GM12878 (cell line): ENCODE measurements at regions not wholly inside any gene's neighbourhood (a gene's known extent, or its start where the extent isn't known, plus 50 kb on each side); places are given as distances from the start of the nearest gene placed in this dataset.

ENCODE experiments used
- ATF2 ChIP-seq: IDR thresholded peaks from 2 replicates; pipeline ENCODE4 v1.6.1; 2012; ENCODE audit warnings: low read length, inconsistent platforms
- CBFB ChIP-seq: IDR thresholded peaks from 2 replicates; pipeline ENCODE4 v1.6.1; 2016; ENCODE audit warnings: antibody characterized with exemption, low read depth
- CTCF ChIP-seq, 3 experiments: IDR thresholded peaks in 2 of 3; conservative IDR thresholded peaks in 1 of 3; 2 replicates each; pipeline ENCODE4 v1.5.1; 2011; ENCODE audit warnings: low read depth in 3 of 3, low read length in 3 of 3, mild to moderate bottlenecking in 3 of 3, control low read depth in 2 of 3, moderate library complexity in 2 of 3, inconsistent platforms in 1 of 3, mixed read lengths in 1 of 3; ENCODE audit not compliant: control insufficient read depth in 2 of 3, insufficient read depth in 1 of 3; ENCODE audit errors: extremely low read depth in 1 of 3
- E4F1 ChIP-seq: fragments of 450-650 bp; IDR thresholded peaks from 2 replicates; pipeline ENCODE4 v1.6.1; 2018; ENCODE audit warnings: borderline replicate concordance, mild to moderate bottlenecking; ENCODE audit not compliant: partially characterized antibody
- IKZF1 ChIP-seq: fragments of 450-650 bp; conservative IDR thresholded peaks from 2 replicates; pipeline ENCODE4 v1.6.1; 2017; ENCODE audit warnings: antibody characterized with exemption, mild to moderate bottlenecking
- MAX ChIP-seq: IDR thresholded peaks from 2 replicates; pipeline ENCODE4 v1.6.1; 2012; ENCODE audit warnings: low read depth, low read length, improper control_type of control experiment
- MEF2B ChIP-seq: fragments of 450-650 bp; IDR thresholded peaks from 2 replicates; pipeline ENCODE4 v1.6.1; 2018; ENCODE audit warnings: mild to moderate bottlenecking, moderate library complexity; ENCODE audit not compliant: partially characterized antibody, poor library complexity, severe bottlenecking
- MLLT1 ChIP-seq: fragments of 450-650 bp; IDR thresholded peaks from 2 replicates; pipeline ENCODE4 v1.6.1; 2016; ENCODE audit warnings: mild to moderate bottlenecking
- PAX5 ChIP-seq: IDR thresholded peaks from 2 replicates; pipeline ENCODE4 v1.6.1; 2011; ENCODE audit warnings: low read depth, low read length, borderline replicate concordance
- RAD21 ChIP-seq: IDR thresholded peaks from 2 replicates; pipeline ENCODE4 v1.6.1; 2011; ENCODE audit warnings: mild to moderate bottlenecking, low read depth, low read length, moderate library complexity; ENCODE audit not compliant: insufficient read depth
- RUNX3 ChIP-seq: IDR thresholded peaks from 2 replicates; pipeline ENCODE4 v1.6.1; 2012; ENCODE audit warnings: low read length, inconsistent platforms
- SKIL ChIP-seq: fragments of 450-650 bp; IDR thresholded peaks from 2 replicates; pipeline ENCODE4 v1.6.1; 2017; ENCODE audit warnings: mild to moderate bottlenecking, low read depth, inconsistent platforms; ENCODE audit not compliant: poor library complexity, severe bottlenecking
- SPI1 ChIP-seq: IDR thresholded peaks from 2 replicates; pipeline ENCODE4 v1.6.1; 2011; ENCODE audit warnings: low read depth, mild to moderate bottlenecking, low read length, moderate library complexity, borderline replicate concordance; ENCODE audit not compliant: insufficient read depth
- STAT1 ChIP-seq: fragments of 450-650 bp; conservative IDR thresholded peaks from 2 replicates; pipeline ENCODE4 v1.6.1; 2014; ENCODE audit warnings: antibody characterized with exemption, mild to moderate bottlenecking
- STAT3 ChIP-seq: IDR thresholded peaks from 2 replicates; pipeline ENCODE4 v1.6.1; 2011; ENCODE audit warnings: low read depth, low read length, improper control_type of control experiment
- TCF3 ChIP-seq: IDR thresholded peaks from 2 replicates; pipeline ENCODE4 v1.6.1; 2012; ENCODE audit warnings: low read depth, mild to moderate bottlenecking, low read length, borderline replicate concordance; ENCODE audit not compliant: insufficient read depth
- YY1 ChIP-seq: IDR thresholded peaks from 2 replicates; pipeline ENCODE4 v1.6.1; 2011; ENCODE audit warnings: low read depth, mild to moderate bottlenecking, low read length
- ZNF384 ChIP-seq: IDR thresholded peaks from 2 replicates; pipeline ENCODE4 v1.6.1; 2012; ENCODE audit warnings: low read depth, mild to moderate bottlenecking, low read length, improper control_type of control experiment, borderline replicate concordance

GRCh38 chr14:106872611-106873446 lies 1346.4 kb downstream of the TMEM121 start (continued):
- TF ChIP-seq SKIL (no peak), STAT3 (no peak), PAX5 (no peak), RUNX3 (peak; percentile 59), MEF2B (peak; percentile 59), IKZF1 (peak; percentile 61), CTCF (IDR thresholded peaks at IDR 0.05 in 2 of 3, conservative IDR thresholded peaks at IDR 0.05 in 1 of 3; ENCODE audit: control insufficient read depth in 2 of 3, extremely low read depth in 1 of 3, insufficient read depth in 1 of 3, low read depth in 3 of 3, low read length in 3 of 3) (peak; percentile 62 to 93 (median 75)), ZNF384 (no peak), CBFB (peak; percentile 69), RAD21 (peak; percentile 73), SPI1 (no peak), MAX (no peak), STAT1 (no peak), TCF3 (peak; percentile 87), ATF2 (no peak), MLLT1 (0 out of 2 replicates have a peak, but pooled peaks have one; percentile 32), E4F1 (no peak), YY1 (0 out of 2 replicates have a peak, but pooled peaks have one; percentile 22)
